GM12873 (cell line): ENCODE measurements at regions not wholly inside any gene's neighbourhood (a gene's known extent, or its start where the extent isn't known, plus 50 kb on each side); places are given as distances from the start of the nearest gene placed in this dataset.

Experiments
- TF ChIP-seq, protein P1 (sequence below): IDR thresholded peaks from 2 replicates; pipeline ENCODE4 v1.5.1; 2012; ENCODE audit warnings: low read depth, mild to moderate bottlenecking, moderate library complexity, low read length, control low read depth; ENCODE audit not compliant: insufficient read depth; ENCODE audit errors: missing control alignments

DNA sequence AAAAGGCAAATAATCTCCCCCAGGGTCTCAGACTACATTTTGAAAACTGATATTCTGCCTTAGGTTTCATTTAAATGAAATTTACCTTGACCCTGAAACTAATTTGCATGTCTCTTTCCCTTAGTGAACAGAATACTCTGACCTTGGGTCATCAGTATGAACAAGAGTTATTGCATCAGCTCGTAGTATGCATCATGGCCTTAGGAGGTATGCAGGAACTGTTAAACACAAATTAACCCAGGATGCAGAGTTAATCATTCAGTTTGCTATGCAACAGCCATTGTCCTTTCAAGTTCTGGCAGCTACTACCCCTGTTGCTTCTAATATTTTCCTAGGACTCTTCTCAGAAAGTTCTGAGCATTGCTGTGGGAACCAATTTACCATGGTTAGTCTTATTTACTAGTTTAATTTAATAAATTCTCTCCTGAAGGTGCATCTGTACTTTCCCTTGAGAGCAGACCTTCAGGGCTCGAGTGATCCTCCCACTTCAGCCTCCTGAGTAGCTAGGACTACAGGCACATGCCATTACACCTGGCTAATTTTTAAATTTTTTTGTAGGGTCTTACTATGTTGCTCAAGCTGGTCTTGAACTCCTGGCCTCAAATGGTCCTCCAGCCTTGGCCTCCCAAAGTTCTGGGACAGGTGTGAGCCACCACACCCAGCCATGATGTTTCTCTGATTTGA lies 126.7 kb downstream of the TTC6 start:
- TF ChIP-seq, protein P1, sequence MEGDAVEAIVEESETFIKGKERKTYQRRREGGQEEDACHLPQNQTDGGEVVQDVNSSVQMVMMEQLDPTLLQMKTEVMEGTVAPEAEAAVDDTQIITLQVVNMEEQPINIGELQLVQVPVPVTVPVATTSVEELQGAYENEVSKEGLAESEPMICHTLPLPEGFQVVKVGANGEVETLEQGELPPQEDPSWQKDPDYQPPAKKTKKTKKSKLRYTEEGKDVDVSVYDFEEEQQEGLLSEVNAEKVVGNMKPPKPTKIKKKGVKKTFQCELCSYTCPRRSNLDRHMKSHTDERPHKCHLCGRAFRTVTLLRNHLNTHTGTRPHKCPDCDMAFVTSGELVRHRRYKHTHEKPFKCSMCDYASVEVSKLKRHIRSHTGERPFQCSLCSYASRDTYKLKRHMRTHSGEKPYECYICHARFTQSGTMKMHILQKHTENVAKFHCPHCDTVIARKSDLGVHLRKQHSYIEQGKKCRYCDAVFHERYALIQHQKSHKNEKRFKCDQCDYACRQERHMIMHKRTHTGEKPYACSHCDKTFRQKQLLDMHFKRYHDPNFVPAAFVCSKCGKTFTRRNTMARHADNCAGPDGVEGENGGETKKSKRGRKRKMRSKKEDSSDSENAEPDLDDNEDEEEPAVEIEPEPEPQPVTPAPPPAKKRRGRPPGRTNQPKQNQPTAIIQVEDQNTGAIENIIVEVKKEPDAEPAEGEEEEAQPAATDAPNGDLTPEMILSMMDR: no peak

DNA sequence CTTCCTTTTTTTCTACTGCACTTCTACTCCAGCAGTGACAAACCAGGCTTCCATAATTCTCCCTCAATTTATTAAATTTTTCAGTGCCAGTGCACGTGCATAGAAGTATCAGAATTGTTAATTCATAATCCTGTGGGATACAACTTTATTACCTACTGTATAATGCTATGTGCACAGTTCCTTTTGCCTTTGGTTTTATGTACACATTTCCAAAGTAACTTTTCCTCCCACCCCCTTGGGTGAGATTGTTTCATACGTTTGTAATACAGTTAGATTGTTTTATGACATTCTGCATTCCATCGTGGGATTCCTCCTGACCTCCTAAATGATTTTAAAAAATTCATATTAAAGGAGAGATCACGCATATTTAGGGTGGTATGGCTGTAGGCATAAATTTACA lies 128.1 kb downstream of the TTC6 start:
- TF ChIP-seq, protein P1: no peak

DNA sequence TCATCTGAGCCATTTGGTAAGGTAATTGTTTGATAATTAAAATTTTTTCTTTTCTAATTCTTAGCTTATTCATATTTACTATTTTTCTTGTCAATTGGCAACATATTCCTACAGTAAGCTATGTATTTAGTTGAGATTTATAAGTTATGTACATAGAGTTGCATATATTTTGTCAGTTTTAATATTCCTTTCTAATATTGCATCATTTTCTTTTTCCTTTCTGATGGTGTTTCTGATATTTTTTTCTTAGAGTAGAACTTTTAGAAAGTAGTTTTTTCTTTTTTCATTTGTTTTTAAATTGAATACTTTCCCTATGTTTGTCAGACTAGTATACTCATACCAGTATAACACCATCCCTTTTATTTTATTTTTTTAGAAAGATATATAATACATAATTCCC lies 131.3 kb downstream of the TTC6 start:
- TF ChIP-seq, protein P1: no peak

DNA sequence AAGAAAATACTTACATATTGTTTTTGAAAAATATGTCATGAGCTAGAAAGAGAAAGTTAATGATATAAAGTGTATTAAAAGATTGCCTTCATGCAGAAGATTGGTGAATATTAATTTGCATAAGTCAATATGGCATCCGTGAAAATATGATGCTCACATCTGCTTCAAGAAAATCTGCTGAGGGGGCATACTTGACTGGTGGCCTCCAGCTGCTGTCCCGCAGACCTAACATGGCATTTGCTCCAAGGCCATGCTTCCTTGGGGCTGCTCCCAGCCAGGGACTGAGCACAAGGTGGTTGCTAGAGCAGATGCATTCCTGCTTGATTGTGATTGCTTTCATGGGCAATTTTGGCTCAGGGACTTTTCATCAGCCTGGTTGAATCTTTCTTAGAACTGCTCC lies 133.8 kb downstream of the TTC6 start:
- TF ChIP-seq, protein P1: no peak

DNA sequence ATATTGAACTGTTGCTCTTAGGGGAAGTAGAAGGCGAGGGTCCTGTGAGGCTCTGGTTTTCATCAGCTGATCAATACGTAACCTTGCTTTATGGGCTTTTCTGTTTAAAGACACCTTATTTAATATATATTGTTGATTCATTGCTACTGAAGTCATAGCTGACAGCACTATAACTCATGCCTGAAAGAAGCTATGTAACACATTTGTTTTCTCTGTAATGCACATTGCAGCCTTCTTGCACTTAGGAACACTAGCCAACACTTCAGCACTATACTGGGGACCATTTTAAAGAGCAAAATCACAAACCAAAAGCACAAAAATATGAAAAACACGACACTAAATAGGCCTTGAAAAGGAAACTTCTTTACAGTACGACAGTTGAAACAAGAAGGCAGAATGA lies 135.7 kb downstream of the TTC6 start:
- TF ChIP-seq, protein P1: no peak

DNA sequence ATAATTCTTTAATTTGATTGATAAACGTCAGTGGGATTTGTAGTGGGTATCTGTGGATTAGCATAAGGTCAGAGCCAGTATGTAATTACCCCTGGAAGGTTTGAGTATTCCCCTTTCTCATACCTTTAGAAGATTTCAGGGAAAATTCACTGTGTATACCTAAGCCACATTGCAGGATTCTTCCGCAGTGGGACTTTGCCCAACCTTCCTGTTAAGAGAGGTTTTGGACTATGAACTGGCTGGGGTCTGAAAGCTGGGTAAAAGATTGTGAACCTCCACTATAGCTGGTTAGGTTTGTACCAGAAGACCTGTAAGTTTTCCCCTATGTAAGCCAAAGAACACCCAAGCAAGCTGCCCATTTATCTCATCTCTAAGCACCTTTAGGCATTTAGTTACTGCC lies 150.2 kb downstream of the TTC6 start:
- TF ChIP-seq, protein P1: no peak

DNA sequence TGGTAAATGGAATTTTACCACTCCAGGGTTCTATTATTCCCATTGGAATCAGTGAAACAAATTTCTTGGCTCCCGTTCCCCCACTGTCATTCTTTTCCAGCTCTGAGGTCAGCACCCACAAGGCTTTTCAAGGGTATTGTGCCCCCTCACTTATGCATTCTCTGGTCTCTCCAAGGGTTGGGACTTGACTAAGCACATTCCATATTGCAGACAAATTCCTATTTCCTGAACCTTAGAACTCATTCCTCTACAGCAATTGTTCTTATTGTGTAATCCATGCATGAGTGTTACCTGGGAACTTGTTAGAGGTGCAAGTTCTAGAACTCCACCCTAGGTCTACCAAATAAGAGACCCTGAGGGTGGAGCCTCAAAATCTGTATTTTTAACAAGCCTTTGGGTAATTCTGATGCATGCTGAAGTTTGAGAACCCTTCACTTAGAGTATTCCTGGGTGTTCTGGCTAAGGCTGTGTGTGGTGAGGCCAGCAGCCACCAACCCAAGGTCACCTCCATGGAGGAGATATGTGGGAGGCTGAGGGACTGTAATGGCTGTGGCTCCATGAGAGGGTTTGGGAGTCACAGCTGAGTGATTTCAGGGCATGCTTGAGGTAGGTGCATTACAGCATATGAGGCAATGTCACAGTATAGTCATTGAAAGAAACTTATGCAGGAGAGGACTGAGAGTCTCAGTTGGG lies 150.9 kb downstream of the TTC6 start:
- TF ChIP-seq, protein P1: no peak
